Sigmoid colon (tissue), 6 donors: ENCODE measurements at regions not wholly inside any gene's neighbourhood (a gene's known extent, or its start where the extent isn't known, plus 50 kb on each side); places are given as distances from the start of the nearest gene placed in this dataset.

ENCODE experiments used
- DNase-seq: peaks from one replicate; pipeline ENCODE4 v3.0.0-alpha.2; 2019
- H3K27ac ChIP-seq, 4 donors: fragments of 200-600 bp; sonication (generic); one replicate each; pipeline ENCODE4 v1.5.1; 2016 to 2019; ENCODE audit warnings: mild to moderate bottlenecking in 1 of 4
- H3K27me3 ChIP-seq, 3 donors: fragments of 200-600 bp; sonication (generic); one replicate each; pipeline ENCODE4 v1.5.1; 2019; ENCODE audit warnings: mild to moderate bottlenecking in 1 of 3
- H3K36me3 ChIP-seq, 4 donors: fragments of 200-600 bp; sonication (generic); one replicate each; pipeline ENCODE4 v1.5.1; 2016 to 2019
- H3K4me1 ChIP-seq, 4 donors: fragments of 200-600 bp; sonication (generic); one replicate each; pipeline ENCODE4 v1.5.1; 2017 to 2019
- H3K4me3 ChIP-seq, 4 donors: fragments of 200-600 bp; sonication (generic); one replicate each; pipeline ENCODE4 v1.5.1; 2017 to 2019; ENCODE audit warnings: mild to moderate bottlenecking in 2 of 4, moderate library complexity in 1 of 4
- H3K9me3 ChIP-seq, 4 donors: fragments of 200-600 bp in 3 of 4; sonication (generic) in 3 of 4; one replicate each; pipeline versions ENCODE4 v1.5.1 to v1.6.1; 2013 to 2019
- CTCF ChIP-seq, 4 experiments: fragments of 450-650 bp in 3 of 4; fragments of 200-600 bp in 1 of 4; IDR thresholded peaks; one replicate each; pipeline ENCODE4 v1.5.1; 2016 to 2019; ENCODE audit warnings: antibody characterized with exemption in 4 of 4, mild to moderate bottlenecking in 3 of 4, moderate library complexity in 2 of 4
- EP300 ChIP-seq, 4 donors: sonication (generic); formaldehyde crosslinking; IDR thresholded peaks; one replicate each; pipeline ENCODE4 v1.6.1; 2017; ENCODE audit warnings: antibody characterized with exemption in 4 of 4
- POLR2A ChIP-seq, 2 donors: fragments of 450-650 bp; IDR thresholded peaks; one replicate each; pipeline ENCODE4 v1.6.1; 2016; ENCODE audit warnings: antibody characterized with exemption in 2 of 2, mild to moderate bottlenecking in 2 of 2, moderate library complexity in 2 of 2
- POLR2AphosphoS5 ChIP-seq, 4 donors: sonication (generic); formaldehyde crosslinking; IDR thresholded peaks; one replicate each; pipeline ENCODE4 v1.6.1; 2017; ENCODE audit warnings: antibody characterized with exemption in 4 of 4
- WGBS, 2 donors: extraction: QIAGEN DNeasy Blood & Tissue Kit; methylation state at CpG; one replicate each; pipeline ENCODE4 v1.1.7; 2013; 5-methylcytosine and 5-hydroxymethylcytosine counted together
- intact Hi-C: fragments of 100-400 bp; cut with DNase I; formaldehyde crosslinking; loops from one replicate; pipeline ENCODE4 v1.15.1; 2023
- donor health status: healthy with polysubstance abuse.
- donor health status: healthy.

GRCh38 chr2:58688813-58689212 is 447.7 kb upstream of the FANCL start:
- intact Hi-C loops, result no loop called here
- 82 to 83% methylated on average over 4 of the region's 4 CpGs for WGBS, 2 donors
- Histone ChIP-seq H3K27ac (no peak overlapping the region), H3K4me1 (no peaks in the 10 kb centered on the region), H3K9me3 (no peaks in the 10 kb centered on the region), H3K27me3 (no peaks in the 10 kb centered on the region), H3K4me3 (no peak overlapping the region), H3K36me3 (no peaks in the 10 kb centered on the region)
- TF ChIP-seq CTCF (IDR thresholded peaks at IDR 0.05) (no peak), POLR2AphosphoS5 (IDR thresholded peaks at IDR 0.05) (no peak), POLR2A (IDR thresholded peaks at IDR 0.05) (no peak), EP300 (IDR thresholded peaks at IDR 0.05) (no peak)
- DNase-seq, result no peak

- Histone ChIP-seq H3K36me3 (no peaks in the 10 kb centered on the region), H3K4me3 (no peak overlapping the region), H3K4me1 (no peaks in the 10 kb centered on the region), H3K9me3 (no peaks in the 10 kb centered on the region), H3K27me3 (no peaks in the 10 kb centered on the region), H3K27ac (no peak overlapping the region)
- intact Hi-C loops, result no loop called here
- 38 to 58% methylated on average over 1 of the region's 1 CpG for WGBS, 2 donors
- DNase-seq, result no peak
- TF ChIP-seq POLR2A (IDR thresholded peaks at IDR 0.05), result no peak
- TF ChIP-seq EP300 (IDR thresholded peaks at IDR 0.05), result no peak
- no peak for TF ChIP-seq POLR2AphosphoS5 (IDR thresholded peaks at IDR 0.05)
Measured at GRCh38 chr2:58686776-58687175, 445.7 kb upstream of the FANCL start.

- no peak for DNase-seq
- Histone ChIP-seq H3K27ac (no peak overlapping the region), H3K9me3 (no peaks in the 10 kb centered on the region), H3K4me3 (no peak overlapping the region), H3K36me3 (no peaks in the 10 kb centered on the region), H3K4me1 (no peaks in the 10 kb centered on the region), H3K27me3 (no peaks in the 10 kb centered on the region)
- TF ChIP-seq POLR2AphosphoS5 (IDR thresholded peaks at IDR 0.05) (no peak), EP300 (IDR thresholded peaks at IDR 0.05) (no peak), POLR2A (IDR thresholded peaks at IDR 0.05) (no peak), CTCF (IDR thresholded peaks at IDR 0.05) (no peak)
- intact Hi-C loops, result no loop called here
- WGBS, 2 donors, result 95% methylated on average over 1 of the region's 1 CpG
Measured at GRCh38 chr2:58680755-58681310, 439.7 kb upstream of the FANCL start.

GRCh38 chr2:58677748-58678147 is 436.6 kb upstream of the FANCL start:
- Histone ChIP-seq H3K27ac (no peak overlapping the region), H3K36me3 (no peaks in the 10 kb centered on the region), H3K4me3 (no peak overlapping the region), H3K9me3 (no peaks in the 10 kb centered on the region), H3K27me3 (no peaks in the 10 kb centered on the region), H3K4me1 (no peaks in the 10 kb centered on the region)
- 20 to 75% methylated on average over 3 of the region's 3 CpGs for WGBS, 2 donors
- no peak for DNase-seq
- TF ChIP-seq POLR2AphosphoS5 (IDR thresholded peaks at IDR 0.05), result no peak
- TF ChIP-seq EP300 (IDR thresholded peaks at IDR 0.05), result no peak
- TF ChIP-seq CTCF (IDR thresholded peaks at IDR 0.05), result no peak
- no peak for TF ChIP-seq POLR2A (IDR thresholded peaks at IDR 0.05)
- intact Hi-C loops, result no loop called here

- 95% methylated on average over 2 of the region's 2 CpGs for WGBS, 2 donors
- intact Hi-C loops, result no loop called here
- H3K36me3 ChIP-seq, result no peaks in the 10 kb centered on the region
- H3K4me3 ChIP-seq, result no peak overlapping the region
- DNase-seq, result no peak
- no peaks in the 10 kb centered on the region for H3K27me3 ChIP-seq
- TF ChIP-seq CTCF (IDR thresholded peaks at IDR 0.05), result no peak
- TF ChIP-seq POLR2A (IDR thresholded peaks at IDR 0.05), result no peak
- TF ChIP-seq POLR2AphosphoS5 (IDR thresholded peaks at IDR 0.05), result no peak
- TF ChIP-seq EP300 (IDR thresholded peaks at IDR 0.05), result no peak
- H3K27ac ChIP-seq, result no peak overlapping the region
- H3K4me1 ChIP-seq, result no peaks in the 10 kb centered on the region
- H3K9me3 ChIP-seq, result peaks cover 0 to 5% (median 0%) of the 10 kb centered on the region in 4 donors
Measured at GRCh38 chr2:58671675-58672074, 430.6 kb upstream of the FANCL start.
